PC-9 (cell line): ENCODE measurements at regions not wholly inside any gene's neighbourhood (a gene's known extent, or its start where the extent isn't known, plus 50 kb on each side); places are given as distances from the start of the nearest gene placed in this dataset.

Source experiments
- BruUV-seq: library from RNA; stranded (reverse); fragments of 400-500 nt; replicated peaks from 2 replicates; lab custom pipeline; 2021; lab: Mats Ljungman, UMichigan
- CTCF ChIA-PET: fragments of 300-600 bp; sonication (Branson Sonifier 250); formaldehyde crosslinking; loops from one replicate; lab custom pipeline; 2022; ENCODE audit warnings: antibody characterized with exemption; lab: Charles Lee
- POLR2A ChIA-PET: fragments of 300-600 bp; sonication (Branson Sonifier 250); formaldehyde crosslinking; loops from one replicate; lab custom pipeline; 2022; ENCODE audit warnings: antibody characterized with exemption; ENCODE audit not compliant: unreplicated experiment; lab: Charles Lee
- DNase-seq, 2 experiments: peaks; one replicate each; pipeline versions ENCODE4 v3.0.0 to v3.0.0-alpha.2; 2015 to 2022; ENCODE audit warnings: mixed read lengths in 1 of 2
- H2AFZ ChIP-seq: fragments of 200-600 bp; sonication (generic); 2 replicates; pipeline ENCODE4 v1.8.1; 2017; ENCODE audit warnings: antibody characterized with exemption
- H3F3A ChIP-seq: fragments of 200-600 bp; sonication (generic); 2 replicates; pipeline ENCODE4 v1.8.1; 2017; ENCODE audit warnings: antibody characterized with exemption, mild to moderate bottlenecking, low read depth; ENCODE audit not compliant: insufficient read depth
- H3K27ac ChIP-seq: fragments of 200-600 bp; sonication (generic); 2 replicates; pipeline ENCODE4 v1.6.1; 2016; ENCODE audit warnings: mixed run types
- H3K27me3 ChIP-seq: fragments of 200-600 bp; sonication (generic); 2 replicates; pipeline ENCODE4 v1.6.1; 2016; ENCODE audit warnings: low read depth, mixed run types; ENCODE audit not compliant: insufficient read depth
- H3K36me3 ChIP-seq: fragments of 200-600 bp; sonication (generic); 2 replicates; pipeline ENCODE4 v1.6.1; 2016; ENCODE audit warnings: low read depth, mixed run types
- H3K4me1 ChIP-seq: fragments of 200-600 bp; sonication (generic); replicated peaks from 2 replicates; pipeline ENCODE4 v1.6.1; 2016; ENCODE audit warnings: mixed run types; ENCODE audit not compliant: insufficient read depth
- H3K4me2 ChIP-seq: fragments of 200-600 bp; sonication (generic); 2 replicates; pipeline ENCODE4 v1.6.1; 2017; ENCODE audit warnings: mixed run types
- H3K4me3 ChIP-seq: fragments of 200-600 bp; sonication (generic); 2 replicates; pipeline ENCODE4 v1.6.1; 2016; ENCODE audit warnings: mixed run types
- H3K79me2 ChIP-seq: fragments of 200-600 bp; sonication (generic); 2 replicates; pipeline ENCODE4 v1.6.1; 2017; ENCODE audit warnings: low read depth, mixed run types
- H3K9me2 ChIP-seq: fragments of 200-600 bp; sonication (generic); 2 replicates; pipeline ENCODE4 v1.8.1; 2017; ENCODE audit warnings: mild to moderate bottlenecking; ENCODE audit not compliant: insufficient read depth
- H3K9me3 ChIP-seq: fragments of 200-600 bp; sonication (generic); 2 replicates; pipeline ENCODE4 v1.8.1; 2016; ENCODE audit warnings: low read depth; ENCODE audit not compliant: insufficient read depth
- H4K20me1 ChIP-seq: fragments of 200-600 bp; sonication (generic); 2 replicates; pipeline ENCODE4 v1.8.1; 2017; ENCODE audit not compliant: insufficient read depth
- CTCF ChIP-seq: fragments of 200-600 bp; sonication (generic); conservative IDR thresholded peaks from 2 replicates; pipeline ENCODE4 v1.6.1; 2017; ENCODE audit warnings: mixed run types, antibody characterized with exemption, mild to moderate bottlenecking, moderate library complexity
- EZH2 ChIP-seq: fragments of 200-600 bp; sonication (generic); IDR thresholded peaks from 2 replicates; pipeline ENCODE4 v1.8.0; 2017; ENCODE audit warnings: antibody characterized with exemption, low read depth
- intact Hi-C: fragments of 100-400 bp; cut with micrococcal nuclease; formaldehyde crosslinking; loops from one replicate; pipeline ENCODE4 v1.10.0; 2022; ENCODE audit not compliant: unreplicated experiment

DNA sequence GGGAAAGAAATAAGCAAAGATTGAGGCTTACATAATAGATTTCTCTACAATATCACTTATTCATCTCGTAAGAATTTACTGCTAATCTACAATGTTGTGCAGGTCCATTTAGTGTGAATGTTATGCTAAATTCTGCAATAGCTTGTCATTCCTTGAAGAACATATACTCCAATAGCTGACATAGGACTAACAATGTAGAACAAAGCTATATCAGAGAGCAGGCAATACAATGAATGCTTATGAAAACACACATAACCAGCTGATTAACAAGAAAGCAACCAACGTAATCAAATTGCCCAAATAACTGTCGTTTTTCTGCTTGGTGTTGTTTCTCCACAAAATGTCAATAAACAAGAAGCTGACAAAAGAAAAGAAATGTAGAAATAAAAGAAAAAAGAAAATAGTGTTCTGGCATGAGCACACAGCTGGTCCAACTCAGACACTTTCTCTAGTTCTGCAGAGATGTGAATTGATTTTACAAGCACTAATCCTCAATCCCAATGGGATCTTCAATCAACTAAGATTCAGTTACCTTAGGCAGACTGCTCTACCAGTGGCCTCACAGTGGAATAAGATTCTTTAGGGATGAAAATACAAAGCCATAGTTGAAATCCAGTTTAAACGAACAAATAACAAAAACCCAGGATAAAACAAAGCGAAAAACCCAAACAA is 1024.7 kb upstream of the PIK3C3 start:
- ChIA-PET POLR2A (no interaction called here), CTCF (no interaction called here)
- Histone ChIP-seq H3K4me3 (no peak overlapping the region), H3K9me3 (no peaks in the 10 kb centered on the region), H3K36me3 (no peaks in the 10 kb centered on the region), H4K20me1 (no peaks in the 10 kb centered on the region), H2AFZ (no peak overlapping the region), H3K27ac (no peak overlapping the region), H3F3A (no peaks in the 10 kb centered on the region), H3K27me3 (no peaks in the 10 kb centered on the region), H3K4me1 (no peaks in the 10 kb centered on the region), H3K79me2 (no peaks in the 10 kb centered on the region), H3K4me2 (no peak overlapping the region), H3K9me2 (no peaks in the 10 kb centered on the region)
- no peak for DNase-seq
- intact Hi-C loops, result no loop called here
- no TSS peak for BruUV-seq
- TF ChIP-seq CTCF (no peak), EZH2 (no peak)

GRCh38 chr18:40929399-40929798 is 1025.6 kb upstream of the PIK3C3 start:
- no peaks in the 10 kb centered on the region for H3K4me1 ChIP-seq
- H3K4me2 ChIP-seq, result no peak overlapping the region
- no peaks in the 10 kb centered on the region for H3K9me3 ChIP-seq
- no peaks in the 10 kb centered on the region for H3K36me3 ChIP-seq
- no peaks in the 10 kb centered on the region for H3K9me2 ChIP-seq
- intact Hi-C loops, result no loop called here
- CTCF ChIA-PET, result no interaction called here
- no peaks in the 10 kb centered on the region for H3F3A ChIP-seq
- H3K27ac ChIP-seq, result no peak overlapping the region
- POLR2A ChIA-PET, result no interaction called here
- no peak overlapping the region for H3K4me3 ChIP-seq
- no peak for TF ChIP-seq CTCF
- no peak for TF ChIP-seq EZH2
- no peaks in the 10 kb centered on the region for H3K27me3 ChIP-seq
- H3K79me2 ChIP-seq, result no peaks in the 10 kb centered on the region
- DNase-seq, result no peak
- H2AFZ ChIP-seq, result no peak overlapping the region
- no peaks in the 10 kb centered on the region for H4K20me1 ChIP-seq
- no TSS peak for BruUV-seq

- POLR2A ChIA-PET, result no interaction called here
- no TSS peak for BruUV-seq
Observed at GRCh38 chr18:40926679-40927078, 1028.4 kb upstream of the PIK3C3 start.

More at GRCh38 chr18:40926679-40927078, 1028.4 kb upstream of the PIK3C3 start:
- intact Hi-C loops, result no loop called here
- Histone ChIP-seq H3K4me1 (no peaks in the 10 kb centered on the region), H3K27ac (no peak overlapping the region), H3K4me3 (no peak overlapping the region), H3K4me2 (no peak overlapping the region), H2AFZ (no peak overlapping the region), H3K9me3 (no peaks in the 10 kb centered on the region), H3F3A (no peaks in the 10 kb centered on the region), H3K27me3 (no peaks in the 10 kb centered on the region), H3K79me2 (no peaks in the 10 kb centered on the region), H3K9me2 (no peaks in the 10 kb centered on the region), H3K36me3 (no peaks in the 10 kb centered on the region), H4K20me1 (no peaks in the 10 kb centered on the region)
- CTCF ChIA-PET, result no interaction called here
- DNase-seq, result no peak
- TF ChIP-seq CTCF (no peak), EZH2 (no peak)
